ENCODE measurements at regions not wholly inside any gene's neighbourhood (a gene's known extent, or its start where the extent isn't known, plus 50 kb on each side); places are given as distances from the start of the nearest gene placed in this dataset.

DNA sequence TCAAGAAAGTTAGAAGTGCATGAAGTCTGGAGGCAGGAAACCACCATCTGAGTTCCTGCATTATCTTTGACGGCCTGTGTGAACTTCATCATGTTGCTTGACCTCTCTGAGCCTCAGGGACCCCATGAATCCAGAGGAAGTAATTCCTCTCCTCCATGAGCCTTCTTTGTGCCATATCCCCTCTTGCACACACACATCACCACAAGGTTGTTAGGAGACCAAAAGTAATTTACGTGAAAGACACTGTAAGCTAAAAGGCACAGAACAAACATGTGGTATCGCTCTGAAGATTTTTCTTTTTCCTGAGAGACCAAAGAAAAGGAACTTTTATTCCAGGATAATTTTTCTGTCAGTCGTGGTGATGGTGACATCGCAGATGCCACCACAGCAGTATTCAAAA lies 55.9 kb upstream of the BCL6 start:
- no peaks in the 10 kb centered on the region for H3K4me1 ChIP-seq (ENCODE audit: insufficient read depth, poor library complexity, severe bottlenecking)
- H3K27me3 ChIP-seq (ENCODE audit: insufficient read depth, poor library complexity, severe bottlenecking) = no peaks in the 10 kb centered on the region
- TF ChIP-seq, protein P1, sequence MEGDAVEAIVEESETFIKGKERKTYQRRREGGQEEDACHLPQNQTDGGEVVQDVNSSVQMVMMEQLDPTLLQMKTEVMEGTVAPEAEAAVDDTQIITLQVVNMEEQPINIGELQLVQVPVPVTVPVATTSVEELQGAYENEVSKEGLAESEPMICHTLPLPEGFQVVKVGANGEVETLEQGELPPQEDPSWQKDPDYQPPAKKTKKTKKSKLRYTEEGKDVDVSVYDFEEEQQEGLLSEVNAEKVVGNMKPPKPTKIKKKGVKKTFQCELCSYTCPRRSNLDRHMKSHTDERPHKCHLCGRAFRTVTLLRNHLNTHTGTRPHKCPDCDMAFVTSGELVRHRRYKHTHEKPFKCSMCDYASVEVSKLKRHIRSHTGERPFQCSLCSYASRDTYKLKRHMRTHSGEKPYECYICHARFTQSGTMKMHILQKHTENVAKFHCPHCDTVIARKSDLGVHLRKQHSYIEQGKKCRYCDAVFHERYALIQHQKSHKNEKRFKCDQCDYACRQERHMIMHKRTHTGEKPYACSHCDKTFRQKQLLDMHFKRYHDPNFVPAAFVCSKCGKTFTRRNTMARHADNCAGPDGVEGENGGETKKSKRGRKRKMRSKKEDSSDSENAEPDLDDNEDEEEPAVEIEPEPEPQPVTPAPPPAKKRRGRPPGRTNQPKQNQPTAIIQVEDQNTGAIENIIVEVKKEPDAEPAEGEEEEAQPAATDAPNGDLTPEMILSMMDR (IDR thresholded peaks at IDR 0.05; ENCODE audit: poor library complexity, severe bottlenecking) = no peak
- no peak overlapping the region for H3K4me3 ChIP-seq (ENCODE audit: severe bottlenecking)
- H3K36me3 ChIP-seq (ENCODE audit: low read depth) = no peaks in the 10 kb centered on the region
- no peaks in the 10 kb centered on the region for H3K9me3 ChIP-seq (ENCODE audit: severe bottlenecking)
- ATAC-seq (ENCODE audit: low read depth) = no peak
- no peak overlapping the region for H3K27ac ChIP-seq (ENCODE audit: poor library complexity, severe bottlenecking)
- DNase-seq (ENCODE audit: low spot score) = no peak

DNA sequence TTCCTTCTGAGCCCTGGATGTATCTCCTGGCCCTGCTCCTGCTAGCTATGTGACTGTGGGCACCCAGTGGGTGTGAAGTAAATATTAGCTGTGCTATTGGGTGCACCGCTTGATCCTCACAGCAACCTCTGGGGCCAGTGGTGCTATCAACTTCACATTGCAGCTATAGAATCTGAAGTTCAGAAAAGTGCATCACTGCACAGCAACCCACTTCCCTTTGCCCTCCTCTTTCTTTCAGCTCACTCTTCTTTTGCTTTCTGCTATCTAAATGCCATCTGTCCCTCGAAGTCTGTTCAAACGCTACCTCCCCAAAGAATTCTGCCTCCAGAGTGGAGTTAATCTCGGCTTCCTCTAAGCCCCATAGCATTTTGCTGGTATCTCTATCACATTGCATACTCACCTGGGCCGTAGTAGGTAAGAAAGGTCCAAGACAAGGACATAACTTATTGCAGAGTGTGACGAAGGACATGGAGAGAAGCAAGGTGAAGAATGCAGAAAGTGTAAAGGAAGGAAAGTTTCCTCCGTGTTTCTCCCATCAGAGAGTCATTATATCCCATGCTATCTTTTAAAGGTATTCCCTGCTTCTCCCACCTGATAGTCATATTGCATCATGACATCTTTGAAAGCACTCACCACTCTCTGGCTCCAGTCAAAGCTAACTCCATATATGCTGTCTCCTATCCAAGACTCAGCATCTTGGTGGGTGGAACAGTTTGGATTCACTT lies 57.1 kb upstream of the BCL6 start:
- no peaks in the 10 kb centered on the region for H3K9me3 ChIP-seq (ENCODE audit: severe bottlenecking)
- no peak for DNase-seq (ENCODE audit: low spot score)
- no peak overlapping the region for H3K4me3 ChIP-seq (ENCODE audit: severe bottlenecking)
- H3K4me1 ChIP-seq (ENCODE audit: insufficient read depth, poor library complexity, severe bottlenecking) = no peaks in the 10 kb centered on the region
- ATAC-seq (ENCODE audit: low read depth) = no peak
- TF ChIP-seq, protein P1 (IDR thresholded peaks at IDR 0.05; ENCODE audit: poor library complexity, severe bottlenecking) = no peak
- no peaks in the 10 kb centered on the region for H3K36me3 ChIP-seq (ENCODE audit: low read depth)
- H3K27me3 ChIP-seq (ENCODE audit: insufficient read depth, poor library complexity, severe bottlenecking) = no peaks in the 10 kb centered on the region
- no peak overlapping the region for H3K27ac ChIP-seq (ENCODE audit: poor library complexity, severe bottlenecking)

DNA sequence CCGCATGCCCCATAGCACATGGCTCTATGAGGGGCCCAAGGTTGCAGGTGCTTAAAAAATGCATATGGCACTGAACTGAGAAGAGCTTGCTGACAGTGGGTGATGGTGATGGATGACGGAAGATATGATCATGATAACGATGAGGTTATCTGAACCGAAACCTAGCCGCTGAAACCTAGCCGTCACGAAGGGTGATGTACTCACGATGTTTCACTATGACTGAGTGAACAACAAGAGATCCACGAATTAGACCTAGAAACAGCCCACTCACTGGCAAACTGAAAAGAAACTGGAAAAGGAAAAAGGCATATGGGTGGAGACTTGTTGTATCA lies 57.6 kb upstream of the BCL6 start:
- no peak for ATAC-seq (ENCODE audit: low read depth)
- H3K9me3 ChIP-seq (ENCODE audit: severe bottlenecking) = no peaks in the 10 kb centered on the region
- H3K4me1 ChIP-seq (ENCODE audit: insufficient read depth, poor library complexity, severe bottlenecking) = no peaks in the 10 kb centered on the region
- TF ChIP-seq, protein P1 (IDR thresholded peaks at IDR 0.05; ENCODE audit: poor library complexity, severe bottlenecking) = no peak
- no peaks in the 10 kb centered on the region for H3K27me3 ChIP-seq (ENCODE audit: insufficient read depth, poor library complexity, severe bottlenecking)
- H3K4me3 ChIP-seq (ENCODE audit: severe bottlenecking) = no peak overlapping the region
- DNase-seq (ENCODE audit: low spot score) = no peak
- no peak overlapping the region for H3K27ac ChIP-seq (ENCODE audit: poor library complexity, severe bottlenecking)
- H3K36me3 ChIP-seq (ENCODE audit: low read depth) = no peaks in the 10 kb centered on the region

DNA sequence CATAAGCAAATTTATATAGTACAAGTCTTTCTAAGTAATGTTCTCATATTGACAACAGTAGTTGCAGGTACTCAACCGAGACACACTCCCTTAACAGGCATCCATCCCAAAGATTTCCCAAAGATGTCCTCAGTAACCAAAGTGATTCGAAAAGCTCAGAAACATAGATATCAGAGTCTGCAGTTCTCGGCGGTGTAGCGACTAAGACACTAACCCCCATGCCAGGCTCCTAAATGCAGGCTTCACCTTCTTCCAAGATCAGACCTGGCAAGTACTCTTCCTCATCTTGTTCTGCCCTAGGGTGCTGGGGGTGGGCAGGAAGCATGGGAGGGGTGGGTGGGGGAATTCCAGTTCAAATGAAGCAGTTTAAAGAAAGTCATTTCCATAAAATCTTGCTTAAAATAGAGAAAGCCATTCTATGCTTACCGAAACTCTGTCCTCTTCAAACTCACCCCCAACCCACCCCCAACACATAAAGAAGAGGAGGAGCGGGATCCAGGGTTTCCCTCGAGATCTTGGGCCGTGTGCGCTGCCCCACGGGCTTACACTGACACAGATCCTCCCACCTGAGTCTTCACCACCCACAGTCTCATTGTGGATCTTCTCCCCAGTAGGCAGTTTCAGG lies 59.0 kb upstream of the BCL6 start:
- TF ChIP-seq, protein P1 (IDR thresholded peaks at IDR 0.05; ENCODE audit: poor library complexity, severe bottlenecking) = no peak
- no peak for ATAC-seq (ENCODE audit: low read depth)

DNA sequence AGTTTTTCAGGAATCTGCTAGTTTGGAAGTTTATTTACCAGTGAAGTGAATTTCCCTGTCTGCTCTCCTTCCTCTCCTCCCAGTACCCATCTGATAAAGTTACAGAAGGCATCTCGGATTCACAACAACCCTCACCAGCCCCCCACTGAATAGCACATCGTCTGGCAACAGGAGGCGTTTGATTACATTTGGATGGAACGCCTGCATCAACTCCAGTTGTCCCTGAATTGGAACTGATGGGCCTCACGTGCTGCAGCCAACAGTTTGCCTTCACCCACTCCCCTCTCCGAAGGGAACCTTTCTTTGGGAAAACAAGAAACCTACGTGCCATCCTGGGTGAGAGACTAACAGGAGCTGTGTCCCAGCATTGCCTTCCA lies 59.5 kb upstream of the BCL6 start:
- Histone ChIP-seq H3K27ac (ENCODE audit: poor library complexity, severe bottlenecking) (no peak overlapping the region), H3K27me3 (ENCODE audit: insufficient read depth, poor library complexity, severe bottlenecking) (no peaks in the 10 kb centered on the region), H3K9me3 (ENCODE audit: severe bottlenecking) (no peaks in the 10 kb centered on the region), H3K36me3 (ENCODE audit: low read depth) (no peaks in the 10 kb centered on the region), H3K4me3 (ENCODE audit: severe bottlenecking) (no peak overlapping the region), H3K4me1 (ENCODE audit: insufficient read depth, poor library complexity, severe bottlenecking) (peaks cover 13% of the 10 kb centered on the region)
- ATAC-seq (ENCODE audit: low read depth) = no peak
- TF ChIP-seq, protein P1 (IDR thresholded peaks at IDR 0.05; ENCODE audit: poor library complexity, severe bottlenecking) = no peak
- DNase-seq (ENCODE audit: low spot score) = no peak

More for the DNA sequence above, 59.0 kb upstream of the BCL6 start:
- no peaks in the 10 kb centered on the region for H3K36me3 ChIP-seq (ENCODE audit: low read depth)
- no peak overlapping the region for H3K27ac ChIP-seq (ENCODE audit: poor library complexity, severe bottlenecking)
- no peaks in the 10 kb centered on the region for H3K27me3 ChIP-seq (ENCODE audit: insufficient read depth, poor library complexity, severe bottlenecking)
- peaks cover 8% of the 10 kb centered on the region for H3K4me1 ChIP-seq (ENCODE audit: insufficient read depth, poor library complexity, severe bottlenecking)
- H3K4me3 ChIP-seq (ENCODE audit: severe bottlenecking) = no peak overlapping the region
- no peaks in the 10 kb centered on the region for H3K9me3 ChIP-seq (ENCODE audit: severe bottlenecking)
- no peak for DNase-seq (ENCODE audit: low spot score)

Measured in RWPE2 (cell line).